ENCODE measurements at regions not wholly inside any gene's neighbourhood (a gene's known extent, or its start where the extent isn't known, plus 50 kb on each side); places are given as distances from the start of the nearest gene placed in this dataset.

DNA sequence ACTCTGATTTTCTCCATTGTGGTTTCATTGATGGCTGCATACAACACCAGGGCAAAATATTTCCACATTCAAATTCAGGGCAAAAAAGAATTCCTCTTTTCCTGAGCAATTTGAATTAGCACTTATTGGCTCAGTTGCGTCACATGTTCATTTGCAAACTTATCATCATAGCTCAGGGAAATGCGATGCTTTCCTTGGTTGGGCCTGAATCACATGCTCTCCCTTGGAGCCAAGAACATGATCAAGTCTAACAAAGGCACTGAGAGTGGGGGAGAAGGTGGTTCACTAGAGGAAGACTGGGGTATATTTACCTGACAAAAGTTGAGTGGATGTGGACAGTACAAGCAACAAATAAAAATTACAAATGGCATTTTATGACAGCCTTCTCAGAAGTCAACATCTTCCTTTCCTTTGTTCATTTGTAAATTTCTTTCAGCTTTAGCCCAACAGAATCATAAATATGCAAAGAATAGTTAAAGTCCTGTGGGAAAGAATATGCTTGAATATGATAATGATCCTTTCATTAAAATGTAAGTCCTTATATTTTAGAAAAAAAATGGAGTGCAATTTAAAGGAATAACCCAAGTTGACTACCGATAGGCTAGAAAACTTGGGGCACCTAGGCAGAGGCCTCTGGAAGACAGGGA, 277.2 kb downstream of the NEDD1 start:
- H3K27ac ChIP-seq (ENCODE audit: low read length), result no peak overlapping the region
- no peak overlapping the region for H3K4me3 ChIP-seq (ENCODE audit: low read depth in 2 of 2, low read length in 2 of 2)
- ChIA-PET POLR2A (no interaction called here), CTCF (no interaction called here)
- H3K36me3 ChIP-seq (ENCODE audit: control insufficient read depth, insufficient read depth, low read length), result no peaks in the 10 kb centered on the region
- H3K4me1 ChIP-seq (ENCODE audit: control insufficient read depth, insufficient read depth, low read length), result no peaks in the 10 kb centered on the region
- in situ Hi-C loops (cut with HindIII; ENCODE audit: low pct_unique_long_range_greater_than_20kb, low sequenced_read_pairs) (no loop called here), intact Hi-C loops (cut with micrococcal nuclease; ENCODE audit: unreplicated experiment) (no loop called here)
- TF ChIP-seq, protein P1, sequence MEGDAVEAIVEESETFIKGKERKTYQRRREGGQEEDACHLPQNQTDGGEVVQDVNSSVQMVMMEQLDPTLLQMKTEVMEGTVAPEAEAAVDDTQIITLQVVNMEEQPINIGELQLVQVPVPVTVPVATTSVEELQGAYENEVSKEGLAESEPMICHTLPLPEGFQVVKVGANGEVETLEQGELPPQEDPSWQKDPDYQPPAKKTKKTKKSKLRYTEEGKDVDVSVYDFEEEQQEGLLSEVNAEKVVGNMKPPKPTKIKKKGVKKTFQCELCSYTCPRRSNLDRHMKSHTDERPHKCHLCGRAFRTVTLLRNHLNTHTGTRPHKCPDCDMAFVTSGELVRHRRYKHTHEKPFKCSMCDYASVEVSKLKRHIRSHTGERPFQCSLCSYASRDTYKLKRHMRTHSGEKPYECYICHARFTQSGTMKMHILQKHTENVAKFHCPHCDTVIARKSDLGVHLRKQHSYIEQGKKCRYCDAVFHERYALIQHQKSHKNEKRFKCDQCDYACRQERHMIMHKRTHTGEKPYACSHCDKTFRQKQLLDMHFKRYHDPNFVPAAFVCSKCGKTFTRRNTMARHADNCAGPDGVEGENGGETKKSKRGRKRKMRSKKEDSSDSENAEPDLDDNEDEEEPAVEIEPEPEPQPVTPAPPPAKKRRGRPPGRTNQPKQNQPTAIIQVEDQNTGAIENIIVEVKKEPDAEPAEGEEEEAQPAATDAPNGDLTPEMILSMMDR (IDR thresholded peaks at IDR 0.05), result no peak
- TF ChIP-seq, protein P2, sequence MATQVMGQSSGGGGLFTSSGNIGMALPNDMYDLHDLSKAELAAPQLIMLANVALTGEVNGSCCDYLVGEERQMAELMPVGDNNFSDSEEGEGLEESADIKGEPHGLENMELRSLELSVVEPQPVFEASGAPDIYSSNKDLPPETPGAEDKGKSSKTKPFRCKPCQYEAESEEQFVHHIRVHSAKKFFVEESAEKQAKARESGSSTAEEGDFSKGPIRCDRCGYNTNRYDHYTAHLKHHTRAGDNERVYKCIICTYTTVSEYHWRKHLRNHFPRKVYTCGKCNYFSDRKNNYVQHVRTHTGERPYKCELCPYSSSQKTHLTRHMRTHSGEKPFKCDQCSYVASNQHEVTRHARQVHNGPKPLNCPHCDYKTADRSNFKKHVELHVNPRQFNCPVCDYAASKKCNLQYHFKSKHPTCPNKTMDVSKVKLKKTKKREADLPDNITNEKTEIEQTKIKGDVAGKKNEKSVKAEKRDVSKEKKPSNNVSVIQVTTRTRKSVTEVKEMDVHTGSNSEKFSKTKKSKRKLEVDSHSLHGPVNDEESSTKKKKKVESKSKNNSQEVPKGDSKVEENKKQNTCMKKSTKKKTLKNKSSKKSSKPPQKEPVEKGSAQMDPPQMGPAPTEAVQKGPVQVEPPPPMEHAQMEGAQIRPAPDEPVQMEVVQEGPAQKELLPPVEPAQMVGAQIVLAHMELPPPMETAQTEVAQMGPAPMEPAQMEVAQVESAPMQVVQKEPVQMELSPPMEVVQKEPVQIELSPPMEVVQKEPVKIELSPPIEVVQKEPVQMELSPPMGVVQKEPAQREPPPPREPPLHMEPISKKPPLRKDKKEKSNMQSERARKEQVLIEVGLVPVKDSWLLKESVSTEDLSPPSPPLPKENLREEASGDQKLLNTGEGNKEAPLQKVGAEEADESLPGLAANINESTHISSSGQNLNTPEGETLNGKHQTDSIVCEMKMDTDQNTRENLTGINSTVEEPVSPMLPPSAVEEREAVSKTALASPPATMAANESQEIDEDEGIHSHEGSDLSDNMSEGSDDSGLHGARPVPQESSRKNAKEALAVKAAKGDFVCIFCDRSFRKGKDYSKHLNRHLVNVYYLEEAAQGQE (IDR thresholded peaks at IDR 0.05; ENCODE audit: insufficient read depth in 1 of 2, low read depth in 2 of 2, low read length in 1 of 2), result no peak
- TF ChIP-seq SIN3A (IDR thresholded peaks at IDR 0.05; ENCODE audit: borderline replicate concordance, insufficient read depth, low read depth, low read length) (no peak), POLR2AphosphoS5 (IDR thresholded peaks at IDR 0.05; ENCODE audit: low read depth, low read length) (no peak), TCF7L2 (IDR thresholded peaks at IDR 0.05; ENCODE audit: low read depth, low read length) (no peak)
- no TSS peak for BruUV-seq (replicated peaks)
- H3K27me3 ChIP-seq (ENCODE audit: control insufficient read depth, insufficient read depth, low read length), result no peaks in the 10 kb centered on the region
- DNase-seq (ENCODE audit: low read depth, low spot score) (no peak), ATAC-seq (no peak)
- no peaks in the 10 kb centered on the region; the same call in 1 of the 2 replicates for H3K9me3 ChIP-seq (ENCODE audit: control insufficient read depth, insufficient read depth, low read depth, low read length)

DNA sequence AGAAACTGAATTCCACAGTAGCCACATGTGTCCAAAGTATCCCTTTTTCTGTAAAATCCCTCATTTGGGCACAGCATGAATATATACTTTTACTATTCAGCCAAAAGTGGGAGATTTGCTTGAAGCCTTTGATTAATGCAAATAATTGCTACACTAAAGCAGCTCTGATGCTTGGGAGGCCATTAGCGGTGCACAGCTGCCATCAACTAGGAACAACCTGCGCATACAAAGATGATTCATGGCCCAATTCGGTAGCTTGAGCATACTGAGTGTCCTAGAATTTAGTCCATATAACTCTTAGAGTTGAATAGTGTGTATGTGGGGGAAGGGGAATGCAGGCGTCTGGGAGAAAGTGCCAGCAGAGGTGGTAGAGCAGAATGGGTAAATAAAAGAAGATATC, 277.0 kb upstream of the RMST start:
- DNase-seq (ENCODE audit: low read depth, low spot score) (no peak), ATAC-seq (no peak)
- Histone ChIP-seq H3K4me1 (ENCODE audit: control insufficient read depth, insufficient read depth, low read length) (no peaks in the 10 kb centered on the region), H3K4me3 (ENCODE audit: low read depth in 2 of 2, low read length in 2 of 2) (no peak overlapping the region), H3K36me3 (ENCODE audit: control insufficient read depth, insufficient read depth, low read length) (no peaks in the 10 kb centered on the region), H3K27me3 (ENCODE audit: control insufficient read depth, insufficient read depth, low read length) (no peaks in the 10 kb centered on the region), H3K9me3 (ENCODE audit: control insufficient read depth, insufficient read depth, low read depth, low read length) (no peaks in the 10 kb centered on the region; the same call in 1 of the 2 replicates), H3K27ac (ENCODE audit: low read length) (no peak overlapping the region)
- in situ Hi-C loops (cut with HindIII; ENCODE audit: low pct_unique_long_range_greater_than_20kb, low sequenced_read_pairs) (no loop called here), intact Hi-C loops (cut with micrococcal nuclease; ENCODE audit: unreplicated experiment) (no loop called here)
- no TSS peak for BruUV-seq (replicated peaks)
- ChIA-PET POLR2A (no interaction called here), CTCF (no interaction called here)
- TF ChIP-seq POLR2AphosphoS5 (IDR thresholded peaks at IDR 0.05; ENCODE audit: low read depth, low read length) (no peak), SIN3A (IDR thresholded peaks at IDR 0.05; ENCODE audit: borderline replicate concordance, insufficient read depth, low read depth, low read length) (no peak)
- TF ChIP-seq, protein P2 (IDR thresholded peaks at IDR 0.05; ENCODE audit: insufficient read depth in 1 of 2, low read depth in 2 of 2, low read length in 1 of 2), result no peak
- TF ChIP-seq, protein P1 (IDR thresholded peaks at IDR 0.05), result no peak

All from Panc1 (cell line).